B cell (primary cell): ENCODE measurements at regions not wholly inside any gene's neighbourhood (a gene's known extent, or its start where the extent isn't known, plus 50 kb on each side); places are given as distances from the start of the nearest gene placed in this dataset.

Experiments used
- ATAC-seq: fragments of 200-7000 bp; cut with Tn5 transposase; one replicate; pipeline ENCODE4 v1.10.0; 2021; ENCODE audit warnings: low read depth, mild to moderate bottlenecking, moderate number of reproducible peaks, moderate library complexity
- CTCF ChIA-PET: fragments of 350-600 bp; sonication (Branson Sonifier 250); formaldehyde crosslinking; loops from one replicate; lab custom pipeline; 2021; ENCODE audit warnings: antibody characterized with exemption, inconsistent platforms; lab: Charles Lee
- POLR2A ChIA-PET: fragments of 350-600 bp; sonication (Branson Sonifier 250); formaldehyde crosslinking; loops from one replicate; lab custom pipeline; 2021; ENCODE audit warnings: antibody characterized with exemption; lab: Charles Lee
- DNase-seq: peaks from one replicate; pipeline ENCODE4 v3.0.0; 2013
- H2AFZ ChIP-seq: 2 replicates; pipeline ENCODE4 v1.6.1; 2012; ENCODE audit warnings: mild to moderate bottlenecking, low read depth, low read length; ENCODE audit not compliant: insufficient read depth, poor library complexity, severe bottlenecking
- H3K27ac ChIP-seq, 2 donors: 1 replicate in 1 of 2; 2 replicates in 1 of 2; pipeline ENCODE4 v1.5.1; 2012 to 2013; ENCODE audit warnings: low read length in 2 of 2, mild to moderate bottlenecking in 2 of 2, moderate library complexity in 1 of 2
- H3K27me3 ChIP-seq, 4 experiments: fragments of 200-600 bp in 1 of 4; sonication (generic) in 1 of 4; replicated peaks in 1 of 4; 1 replicate in 2 of 4; 2 replicates in 2 of 4; pipeline versions ENCODE4 v1.6.1 to v1.7.0; 2013 to 2016; ENCODE audit warnings: low read length in 3 of 4, mild to moderate bottlenecking in 2 of 4, mixed read lengths in 1 of 4, moderate library complexity in 1 of 4; ENCODE audit not compliant: insufficient read depth in 4 of 4, control insufficient read depth in 3 of 4; ENCODE audit errors: control extremely low read depth in 1 of 4
- H3K36me3 ChIP-seq, 2 experiments: replicated peaks in 1 of 2; 1 replicate in 1 of 2; 2 replicates in 1 of 2; pipeline versions ENCODE4 v1.6.1 to v1.7.1; 2013; ENCODE audit warnings: low read length in 1 of 2; ENCODE audit not compliant: insufficient read depth in 2 of 2, control insufficient read depth in 1 of 2; ENCODE audit errors: control extremely low read depth in 1 of 2, extremely low read depth in 1 of 2
- H3K4me1 ChIP-seq, 2 donors: fragments of 200-600 bp in 1 of 2; sonication (generic) in 1 of 2; 1 replicate in 1 of 2; 2 replicates in 1 of 2; pipeline versions ENCODE4 v1.5.1 to v1.6.1; 2013 to 2017; ENCODE audit warnings: low read length in 2 of 2; ENCODE audit not compliant: control insufficient read depth in 2 of 2, insufficient read depth in 2 of 2
- H3K4me2 ChIP-seq: replicated peaks from 2 replicates; pipeline ENCODE3; 2012; ENCODE audit warnings: mild to moderate bottlenecking, low read depth, low read length; ENCODE audit not compliant: poor library complexity, severe bottlenecking
- H3K4me3 ChIP-seq, 5 experiments: fragments of 200-600 bp in 1 of 5; sonication (generic) in 1 of 5; 1 replicate in 3 of 5; 2 replicates in 2 of 5; pipeline versions ENCODE4 v1.5.1 to v1.7.0; 2011 to 2016; ENCODE audit warnings: low read length in 4 of 5, mild to moderate bottlenecking in 4 of 5, low read depth in 2 of 5, control low read depth in 1 of 5, moderate library complexity in 1 of 5; ENCODE audit not compliant: insufficient read depth in 1 of 5; ENCODE audit errors: control extremely low read depth in 1 of 5, extremely low read depth in 1 of 5
- H3K79me2 ChIP-seq: fragments of 200-600 bp; sonication (generic); one replicate; pipeline ENCODE4 v1.6.0; 2016; ENCODE audit warnings: low read length; ENCODE audit not compliant: control insufficient read depth, insufficient read depth
- H3K9ac ChIP-seq: fragments of 200-600 bp; sonication (generic); 2 replicates; pipeline ENCODE4 v1.6.1; 2017; ENCODE audit warnings: mild to moderate bottlenecking, low read length, moderate library complexity
- H3K9me3 ChIP-seq, 3 donors: one replicate each; pipeline versions ENCODE4 v1.6.1 to v1.7.1; 2013; ENCODE audit warnings: low read length in 2 of 3; ENCODE audit not compliant: control insufficient read depth in 2 of 3, insufficient read depth in 1 of 3; ENCODE audit errors: control extremely low read depth in 1 of 3
- H4K20me1 ChIP-seq: 2 replicates; pipeline ENCODE4 v1.6.0; 2012; ENCODE audit warnings: mild to moderate bottlenecking, low read length; ENCODE audit not compliant: insufficient read depth, control insufficient read depth, poor library complexity, severe bottlenecking
- H3K27ac Mint-ChIP-seq: one replicate; pipeline ENCODE4 v1.8.0; 2021; ENCODE audit warnings: mixed read lengths
- H3K27me3 Mint-ChIP-seq: one replicate; pipeline ENCODE4 v1.8.0; 2021; ENCODE audit warnings: mixed read lengths
- H3K4me1 Mint-ChIP-seq: one replicate; pipeline ENCODE4 v1.8.0; 2021; ENCODE audit warnings: mixed read lengths
- H3K4me3 Mint-ChIP-seq: one replicate; pipeline ENCODE4 v1.8.0; 2021; ENCODE audit warnings: mixed read lengths
- H3K9me3 Mint-ChIP-seq: one replicate; pipeline ENCODE4 v1.8.0; 2022; ENCODE audit warnings: mixed read lengths; ENCODE audit not compliant: insufficient read depth
- CTCF ChIP-seq: fragments of 200-600 bp; IDR thresholded peaks from one replicate; pipeline ENCODE4 v1.8.0; 2022; ENCODE audit warnings: antibody characterized with exemption, mild to moderate bottlenecking
- EZH2 ChIP-seq: IDR thresholded peaks from 2 replicates; pipeline ENCODE4 v1.6.1; 2012; ENCODE audit warnings: borderline replicate concordance, low read depth, mild to moderate bottlenecking, moderate library complexity, low read length; ENCODE audit not compliant: insufficient read depth, poor library complexity, severe bottlenecking
- WGBS: methylation state at CpG from one replicate; pipeline ENCODE4 v1.1.5; 2013; ENCODE audit warnings: missing lambda C conversion rate; ENCODE audit not compliant: insufficient coverage; 5-methylcytosine and 5-hydroxymethylcytosine counted together
- intact Hi-C: fragments of 100-400 bp; cut with micrococcal nuclease; formaldehyde crosslinking; loops from one replicate; pipeline ENCODE4 v1.10.0; 2022

- H3K36me3 ChIP-seq: no peaks in the 10 kb centered on the region
- H3K4me3 ChIP-seq: no peak overlapping the region
- no peak overlapping the region for H3K27ac ChIP-seq
- Mint-ChIP-seq H3K9me3 (no peaks in the 10 kb centered on the region), H3K4me1 (peaks cover 4% of the 10 kb centered on the region), H3K27ac (no peak overlapping the region), H3K27me3 (peaks cover 33% of the 10 kb centered on the region), H3K4me3 (no peak overlapping the region)
- ChIA-PET POLR2A (no interaction called here), CTCF (interaction anchor here (1.1 kb wide), 1 partner anchor 10 kb away, joined by 3 read pairs; no protein-coding TSS in a partner anchor)
- no peaks in the 10 kb centered on the region for H3K79me2 ChIP-seq
- intact Hi-C loops: no loop called here
- 100% methylated on average over 3 of the region's 7 CpGs for WGBS
- no peaks in the 10 kb centered on the region for H3K9me3 ChIP-seq
- H3K4me2 ChIP-seq: no peak overlapping the region
- DNase-seq (no peak), ATAC-seq (no peak)
- TF ChIP-seq EZH2 (no peak), CTCF (no peak)
- no peak overlapping the region for H2AFZ ChIP-seq
- H3K27me3 ChIP-seq: no peaks in the 10 kb centered on the region
- no peak overlapping the region for H3K9ac ChIP-seq
- no peaks in the 10 kb centered on the region for H4K20me1 ChIP-seq
- no peaks in the 10 kb centered on the region for H3K4me1 ChIP-seq
Measured at GRCh38 chr5:116650544-116650943, 75.9 kb upstream of the SEMA6A start.

- intact Hi-C loops: no loop called here
- 67% methylated on average over 1 of the region's 10 CpGs for WGBS
- Mint-ChIP-seq H3K27ac (no peak overlapping the region), H3K4me3 (no peak overlapping the region), H3K4me1 (no peaks in the 10 kb centered on the region), H3K27me3 (peaks cover 8% of the 10 kb centered on the region), H3K9me3 (no peaks in the 10 kb centered on the region)
- Histone ChIP-seq H3K4me1 (no peaks in the 10 kb centered on the region), H3K9ac (no peak overlapping the region), H3K27me3 (no peaks in the 10 kb centered on the region), H3K27ac (no peak overlapping the region), H4K20me1 (no peaks in the 10 kb centered on the region), H3K4me2 (no peak overlapping the region), H2AFZ (no peak overlapping the region), H3K4me3 (no peak overlapping the region), H3K9me3 (no peaks in the 10 kb centered on the region), H3K79me2 (no peaks in the 10 kb centered on the region), H3K36me3 (no peaks in the 10 kb centered on the region)
- ATAC-seq (no peak), DNase-seq (no peak)
- no peak for TF ChIP-seq EZH2
- no peak for TF ChIP-seq CTCF
- CTCF ChIA-PET: no interaction called here
- POLR2A ChIA-PET: no interaction called here
Measured at GRCh38 chr5:116646611-116647289, 72.1 kb upstream of the SEMA6A start.
